ENCODE measurements at regions not wholly inside any gene's neighbourhood (a gene's known extent, or its start where the extent isn't known, plus 50 kb on each side); places are given as distances from the start of the nearest gene placed in this dataset.

DNA sequence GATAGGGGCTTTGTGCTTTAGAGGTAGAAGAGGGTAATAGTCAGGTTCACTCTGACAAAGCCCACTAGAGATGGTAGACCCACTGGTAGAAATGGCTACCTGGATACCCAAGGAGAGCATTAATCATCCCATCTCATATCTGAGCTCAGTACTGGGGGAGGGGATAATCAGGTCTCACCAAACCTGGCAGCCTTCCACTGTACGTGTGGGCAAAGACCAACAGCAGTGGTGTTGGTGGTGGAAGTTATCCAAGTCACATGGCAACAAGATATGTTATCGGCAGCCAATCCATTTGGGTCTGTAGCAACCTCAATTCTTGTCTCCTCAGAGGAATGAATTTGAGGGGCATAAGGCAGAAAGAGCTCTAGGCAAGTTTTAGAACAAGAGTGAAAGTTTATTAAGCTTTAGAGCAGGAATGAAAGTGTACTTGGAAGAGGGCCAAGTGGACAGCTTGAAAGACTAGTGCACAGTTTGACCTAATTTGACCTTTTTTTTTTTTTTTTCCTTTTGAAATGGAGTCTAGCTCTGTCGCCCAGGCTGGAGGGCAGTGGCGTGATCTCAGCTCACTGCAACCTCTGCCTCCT is 67.0 kb upstream of the CXCL13 start:
- no peak for DNase-seq

Measured in NCI-H1048 (cell line).